ENCODE measurements at regions not wholly inside any gene's neighbourhood (a gene's known extent, or its start where the extent isn't known, plus 50 kb on each side); places are given as distances from the start of the nearest gene placed in this dataset.

DNA sequence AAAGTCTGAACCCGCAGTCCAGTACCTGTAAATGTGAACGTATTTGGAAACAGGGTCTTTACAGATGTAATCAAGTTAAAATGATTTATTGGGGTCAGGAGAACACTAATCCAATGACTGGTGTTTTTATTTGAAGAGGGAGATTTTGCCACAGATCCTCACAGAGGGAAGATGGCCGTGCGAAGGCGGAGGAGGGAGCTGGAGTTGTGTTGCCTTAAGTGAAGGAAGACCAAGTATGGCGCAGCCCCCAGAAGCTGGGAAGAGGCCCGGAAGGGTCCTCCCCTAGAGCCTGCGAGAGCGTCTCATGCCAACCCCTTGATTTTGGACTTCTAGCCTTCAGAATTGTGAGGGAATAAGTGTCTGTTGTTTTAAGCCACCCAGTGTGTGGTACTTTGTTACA, 102.8 kb upstream of the NUDT4 start:
- H3K4me3 ChIP-seq (ENCODE audit: low read length) = no peak overlapping the region
- no peak for DNase-seq (ENCODE audit: low read depth)
- TF ChIP-seq, protein P1, sequence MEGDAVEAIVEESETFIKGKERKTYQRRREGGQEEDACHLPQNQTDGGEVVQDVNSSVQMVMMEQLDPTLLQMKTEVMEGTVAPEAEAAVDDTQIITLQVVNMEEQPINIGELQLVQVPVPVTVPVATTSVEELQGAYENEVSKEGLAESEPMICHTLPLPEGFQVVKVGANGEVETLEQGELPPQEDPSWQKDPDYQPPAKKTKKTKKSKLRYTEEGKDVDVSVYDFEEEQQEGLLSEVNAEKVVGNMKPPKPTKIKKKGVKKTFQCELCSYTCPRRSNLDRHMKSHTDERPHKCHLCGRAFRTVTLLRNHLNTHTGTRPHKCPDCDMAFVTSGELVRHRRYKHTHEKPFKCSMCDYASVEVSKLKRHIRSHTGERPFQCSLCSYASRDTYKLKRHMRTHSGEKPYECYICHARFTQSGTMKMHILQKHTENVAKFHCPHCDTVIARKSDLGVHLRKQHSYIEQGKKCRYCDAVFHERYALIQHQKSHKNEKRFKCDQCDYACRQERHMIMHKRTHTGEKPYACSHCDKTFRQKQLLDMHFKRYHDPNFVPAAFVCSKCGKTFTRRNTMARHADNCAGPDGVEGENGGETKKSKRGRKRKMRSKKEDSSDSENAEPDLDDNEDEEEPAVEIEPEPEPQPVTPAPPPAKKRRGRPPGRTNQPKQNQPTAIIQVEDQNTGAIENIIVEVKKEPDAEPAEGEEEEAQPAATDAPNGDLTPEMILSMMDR (conservative IDR thresholded peaks at IDR 0.05; ENCODE audit: low read length) = no peak

DNA sequence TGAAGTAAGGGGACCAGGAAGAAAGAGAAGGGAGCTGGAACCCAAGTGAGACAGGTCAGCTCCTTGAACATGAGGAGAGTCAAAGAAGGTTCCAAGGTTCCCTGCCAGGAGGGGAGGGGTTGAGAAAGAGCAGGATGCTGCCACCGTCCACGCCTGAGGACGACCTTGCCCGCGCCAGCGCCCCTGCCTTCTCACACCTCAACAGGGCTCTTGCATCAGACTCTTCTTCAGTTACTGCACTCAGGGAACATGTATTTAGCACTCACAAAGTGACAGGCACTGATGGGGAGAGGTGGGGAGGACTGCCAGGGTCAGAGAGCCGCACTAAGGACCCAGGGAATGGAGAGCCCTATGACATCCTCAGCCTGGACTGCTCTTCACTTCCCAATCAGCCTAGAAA, 102.1 kb upstream of the NUDT4 start:
- TF ChIP-seq, protein P1 (conservative IDR thresholded peaks at IDR 0.05; ENCODE audit: low read length) = no peak
- no peak for DNase-seq (ENCODE audit: low read depth)
- no peak overlapping the region for H3K4me3 ChIP-seq (ENCODE audit: low read length)

DNA sequence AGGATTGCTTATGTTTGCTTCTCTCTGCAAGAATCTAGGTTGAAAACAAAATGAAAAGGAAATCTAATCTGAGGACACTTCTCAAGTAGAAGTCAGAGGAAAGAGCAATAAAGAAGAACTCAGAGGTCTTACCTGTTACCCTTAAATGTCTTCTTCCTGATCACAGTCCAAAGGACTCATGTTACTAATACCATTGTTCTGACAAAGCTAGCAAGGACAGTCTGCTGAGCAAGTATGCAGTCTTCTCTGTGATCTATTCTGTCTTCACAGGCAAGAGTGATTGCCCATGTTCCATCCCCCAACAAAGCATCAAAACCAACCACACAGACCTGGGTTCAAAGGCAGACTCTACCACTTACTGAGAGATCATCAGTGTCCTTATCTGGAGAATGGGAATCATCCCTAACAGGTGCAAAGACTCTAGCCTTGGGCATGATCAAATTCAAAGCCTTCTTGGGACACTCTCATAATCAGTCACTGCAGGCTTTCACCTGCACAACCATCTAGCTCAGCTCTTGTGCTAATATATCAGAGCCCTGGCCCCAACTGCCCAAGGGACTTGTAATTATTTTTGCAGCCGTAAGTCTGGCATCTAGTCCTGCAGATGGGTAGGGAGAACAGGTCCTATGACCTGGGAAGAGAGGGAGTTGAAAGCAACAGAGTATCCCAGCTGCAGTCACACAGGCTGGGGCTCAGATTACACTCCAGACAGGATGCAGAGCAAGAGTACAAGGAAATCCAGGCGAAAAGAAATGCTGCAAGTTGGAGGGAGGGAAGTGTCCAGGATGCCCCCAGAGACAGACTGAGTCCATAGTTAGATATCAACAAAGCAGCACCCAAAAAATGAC, 97.9 kb upstream of the NUDT4 start:
- TF ChIP-seq, protein P1 (conservative IDR thresholded peaks at IDR 0.05; ENCODE audit: low read length) = no peak
- no peak for DNase-seq (ENCODE audit: low read depth)
- no peak overlapping the region for H3K4me3 ChIP-seq (ENCODE audit: low read length)

DNA sequence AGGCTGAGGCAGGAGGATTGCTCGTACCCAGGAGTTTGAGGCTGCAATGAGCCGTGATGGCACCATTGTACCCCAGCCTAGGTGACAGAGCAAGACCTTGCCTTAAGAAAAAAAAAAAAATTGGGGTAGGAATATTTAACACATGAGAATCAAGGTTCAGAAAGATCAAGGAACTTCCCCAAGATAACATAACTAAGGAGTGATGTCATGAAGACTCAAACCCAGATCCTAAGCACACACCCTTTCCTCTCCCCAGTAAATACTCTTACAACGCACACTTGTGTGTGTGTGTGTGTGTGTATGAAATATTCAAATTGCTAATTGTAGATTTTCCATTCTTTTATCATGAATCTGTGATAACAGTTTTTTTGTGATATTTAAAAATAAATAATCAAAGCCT, 90.6 kb upstream of the NUDT4 start:
- no peak for DNase-seq (ENCODE audit: low read depth)
- TF ChIP-seq, protein P1 (conservative IDR thresholded peaks at IDR 0.05; ENCODE audit: low read length) = no peak
- H3K4me3 ChIP-seq (ENCODE audit: low read length) = no peak overlapping the region

DNA sequence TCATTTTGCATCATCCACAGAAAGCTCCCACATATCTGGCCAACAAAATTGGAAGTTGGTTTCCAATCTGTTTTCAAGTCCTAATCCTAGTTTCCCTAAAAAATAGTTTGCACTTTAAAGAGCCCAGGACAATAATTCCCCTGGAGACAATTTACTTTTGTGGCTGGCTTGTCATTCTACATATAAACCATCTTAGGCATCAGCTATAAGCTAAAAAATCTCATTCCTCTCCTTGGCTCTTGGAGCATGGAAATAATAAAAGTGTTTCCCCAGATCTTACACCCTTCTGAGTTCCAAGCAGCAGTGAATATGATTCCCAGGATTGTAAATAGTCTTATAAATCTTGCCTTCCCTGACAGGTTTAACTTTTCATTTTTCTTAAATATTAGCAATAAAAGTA, 89.1 kb upstream of the NUDT4 start:
- TF ChIP-seq, protein P1 (conservative IDR thresholded peaks at IDR 0.05; ENCODE audit: low read length) = no peak
- DNase-seq (ENCODE audit: low read depth) = no peak
- no peak overlapping the region for H3K4me3 ChIP-seq (ENCODE audit: low read length)

DNA sequence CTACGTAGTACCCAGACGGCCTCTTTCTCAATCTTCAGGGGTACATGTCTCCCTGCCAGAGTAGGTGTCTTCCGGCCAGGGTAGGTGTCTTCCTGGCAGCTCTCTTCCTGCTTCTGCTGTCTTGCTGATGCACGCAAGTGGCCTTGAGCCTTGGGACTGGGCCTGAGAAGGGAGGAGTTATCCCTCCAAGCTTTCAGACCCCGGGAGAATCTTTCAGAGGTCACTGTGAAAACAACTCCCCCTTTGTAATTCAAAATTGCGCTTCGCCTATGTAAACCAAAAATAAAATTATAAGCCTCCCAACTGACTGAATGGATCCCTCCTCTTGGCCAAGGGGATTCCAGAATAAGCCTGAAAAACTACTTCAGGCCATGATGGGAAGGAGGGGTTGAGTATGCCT, 87.3 kb upstream of the NUDT4 start:
- TF ChIP-seq, protein P1 (conservative IDR thresholded peaks at IDR 0.05; ENCODE audit: low read length) = no peak
- DNase-seq (ENCODE audit: low read depth) = no peak
- H3K4me3 ChIP-seq (ENCODE audit: low read length) = no peak overlapping the region

DNA sequence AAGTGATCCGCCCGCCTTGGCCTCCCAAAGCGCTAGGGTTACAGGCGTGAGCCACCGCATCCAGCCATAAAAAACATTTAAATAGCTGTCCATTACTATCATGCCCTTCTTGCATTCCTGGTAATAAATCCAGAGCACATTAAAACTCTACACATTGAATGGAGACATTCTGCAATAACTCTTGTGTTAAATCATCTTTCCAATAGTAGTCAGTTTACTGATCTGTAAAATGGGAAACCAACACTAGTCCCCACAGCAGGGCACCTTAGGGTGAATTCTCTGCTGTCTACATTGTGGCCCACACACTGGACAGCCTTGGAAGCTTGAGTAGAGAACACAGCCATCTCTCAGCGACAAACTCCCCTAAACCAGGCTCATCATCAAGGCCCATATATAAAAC, 85.5 kb upstream of the NUDT4 start:
- TF ChIP-seq, protein P1 (conservative IDR thresholded peaks at IDR 0.05; ENCODE audit: low read length) = no peak
- no peak for DNase-seq (ENCODE audit: low read depth)
- H3K4me3 ChIP-seq (ENCODE audit: low read length) = no peak overlapping the region

Measured in AG10803 (cell line).